ENCODE measurements at regions not wholly inside any gene's neighbourhood (a gene's known extent, or its start where the extent isn't known, plus 50 kb on each side); places are given as distances from the start of the nearest gene placed in this dataset.

DNA sequence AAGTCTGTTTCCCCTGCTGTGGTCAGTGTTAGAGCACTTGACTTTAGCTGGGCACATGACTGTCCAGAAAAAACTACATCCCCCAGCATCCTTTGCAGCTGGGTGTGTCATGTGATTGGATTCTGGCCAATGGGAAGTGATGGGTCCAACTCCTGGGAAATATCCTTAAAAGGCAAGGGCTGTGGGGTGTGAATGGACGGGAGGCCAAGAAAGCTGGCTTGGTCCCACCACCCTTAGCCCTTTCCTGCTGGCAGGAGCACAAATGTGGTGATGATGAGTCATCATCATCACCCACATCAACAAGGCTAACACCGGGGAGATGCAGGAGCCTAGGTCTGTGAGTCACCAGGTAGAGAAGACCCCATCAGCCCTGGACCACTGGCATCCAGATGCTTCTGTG lies 341.7 kb downstream of the C16orf95 start:
- Mint-ChIP-seq H3K9me3 (no peaks in the 10 kb centered on the region), H3K27ac (no peak overlapping the region), H3K27me3 (ENCODE audit: low read depth in 2 of 2) (peaks cover 0 to 10% of the 10 kb centered on the region in 2 donors), H3K4me3 (no peak overlapping the region), H3K4me1 (no peaks in the 10 kb centered on the region), H3K36me3 (no peaks in the 10 kb centered on the region)
- peak in 2 of 3 donors; percentile 34 to 36 for ATAC-seq
- H3K9me3 ChIP-seq (ENCODE audit: control insufficient read depth, insufficient read depth, low read length) = no peaks in the 10 kb centered on the region
- no peak overlapping the region for H3K27ac ChIP-seq (ENCODE audit: low read length)
- DNase-seq = no peak
- WGBS (ENCODE audit: insufficient coverage) = 29% methylated on average over 1 of the region's 2 CpGs
- TF ChIP-seq, protein P1, sequence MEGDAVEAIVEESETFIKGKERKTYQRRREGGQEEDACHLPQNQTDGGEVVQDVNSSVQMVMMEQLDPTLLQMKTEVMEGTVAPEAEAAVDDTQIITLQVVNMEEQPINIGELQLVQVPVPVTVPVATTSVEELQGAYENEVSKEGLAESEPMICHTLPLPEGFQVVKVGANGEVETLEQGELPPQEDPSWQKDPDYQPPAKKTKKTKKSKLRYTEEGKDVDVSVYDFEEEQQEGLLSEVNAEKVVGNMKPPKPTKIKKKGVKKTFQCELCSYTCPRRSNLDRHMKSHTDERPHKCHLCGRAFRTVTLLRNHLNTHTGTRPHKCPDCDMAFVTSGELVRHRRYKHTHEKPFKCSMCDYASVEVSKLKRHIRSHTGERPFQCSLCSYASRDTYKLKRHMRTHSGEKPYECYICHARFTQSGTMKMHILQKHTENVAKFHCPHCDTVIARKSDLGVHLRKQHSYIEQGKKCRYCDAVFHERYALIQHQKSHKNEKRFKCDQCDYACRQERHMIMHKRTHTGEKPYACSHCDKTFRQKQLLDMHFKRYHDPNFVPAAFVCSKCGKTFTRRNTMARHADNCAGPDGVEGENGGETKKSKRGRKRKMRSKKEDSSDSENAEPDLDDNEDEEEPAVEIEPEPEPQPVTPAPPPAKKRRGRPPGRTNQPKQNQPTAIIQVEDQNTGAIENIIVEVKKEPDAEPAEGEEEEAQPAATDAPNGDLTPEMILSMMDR (IDR thresholded peaks at IDR 0.05) = no peak
- intact Hi-C loops (cut with micrococcal nuclease) = no loop called here
- H3K4me1 ChIP-seq (ENCODE audit: control insufficient read depth, insufficient read depth, low read length) = no peaks in the 10 kb centered on the region
- H3K4me3 ChIP-seq (ENCODE audit: low read length) = no peak overlapping the region
- H3K27me3 ChIP-seq (ENCODE audit: control insufficient read depth, insufficient read depth, low read length) = no peaks in the 10 kb centered on the region
- H3K36me3 ChIP-seq (ENCODE audit: control insufficient read depth, insufficient read depth, low read length) = no peaks in the 10 kb centered on the region

DNA sequence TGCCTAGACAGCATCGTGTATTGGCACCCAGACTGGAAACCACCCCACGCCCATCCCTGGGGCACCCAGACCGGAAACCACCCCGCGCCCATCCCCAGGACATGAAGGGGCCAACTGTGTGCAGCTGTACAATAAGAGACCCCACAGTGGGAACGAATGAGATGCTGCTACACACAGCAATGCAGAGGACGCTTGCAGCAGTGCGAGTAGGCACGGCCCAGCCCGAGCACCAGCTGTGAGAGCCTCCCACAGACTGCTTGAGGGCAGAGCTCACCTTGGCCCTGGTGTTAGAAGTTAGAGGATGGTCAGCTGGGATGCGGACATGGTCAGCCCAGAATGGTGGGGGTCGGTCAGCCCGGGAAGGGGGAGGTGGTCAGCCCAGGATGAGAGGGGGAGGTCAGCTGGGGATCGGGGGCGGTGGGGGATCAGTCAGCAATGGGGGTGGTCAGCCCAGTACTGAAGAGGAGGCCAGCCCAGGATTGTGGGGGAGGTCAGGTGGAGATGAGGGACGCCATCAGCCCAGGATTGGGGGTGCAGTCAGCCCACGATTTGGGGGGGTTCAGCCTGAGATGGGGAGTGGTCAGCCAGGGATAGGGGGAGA lies 340.0 kb downstream of the C16orf95 start:
- no peak overlapping the region for H3K27ac Mint-ChIP-seq
- no peak overlapping the region for H3K4me3 Mint-ChIP-seq
- H3K9me3 Mint-ChIP-seq = no peaks in the 10 kb centered on the region
- no peaks in the 10 kb centered on the region for H3K36me3 ChIP-seq (ENCODE audit: control insufficient read depth, insufficient read depth, low read length)
- peaks cover 0 to 6% of the 10 kb centered on the region in 2 donors for H3K27me3 Mint-ChIP-seq (ENCODE audit: low read depth in 2 of 2)
- TF ChIP-seq, protein P1 (IDR thresholded peaks at IDR 0.05) = no peak
- no peaks in the 10 kb centered on the region for H3K4me1 Mint-ChIP-seq
- no peaks in the 10 kb centered on the region for H3K36me3 Mint-ChIP-seq
- intact Hi-C loops (cut with micrococcal nuclease) = no loop called here
- no peak overlapping the region for H3K27ac ChIP-seq (ENCODE audit: low read length)
- ATAC-seq (no peak), DNase-seq (no peak)
- WGBS (ENCODE audit: insufficient coverage) = 88% methylated on average over 17 of the region's 17 CpGs
- H3K4me1 ChIP-seq (ENCODE audit: control insufficient read depth, insufficient read depth, low read length) = no peaks in the 10 kb centered on the region
- no peaks in the 10 kb centered on the region for H3K27me3 ChIP-seq (ENCODE audit: control insufficient read depth, insufficient read depth, low read length)
- no peaks in the 10 kb centered on the region for H3K9me3 ChIP-seq (ENCODE audit: control insufficient read depth, insufficient read depth, low read length)
- H3K4me3 ChIP-seq (ENCODE audit: low read length) = no peak overlapping the region

DNA sequence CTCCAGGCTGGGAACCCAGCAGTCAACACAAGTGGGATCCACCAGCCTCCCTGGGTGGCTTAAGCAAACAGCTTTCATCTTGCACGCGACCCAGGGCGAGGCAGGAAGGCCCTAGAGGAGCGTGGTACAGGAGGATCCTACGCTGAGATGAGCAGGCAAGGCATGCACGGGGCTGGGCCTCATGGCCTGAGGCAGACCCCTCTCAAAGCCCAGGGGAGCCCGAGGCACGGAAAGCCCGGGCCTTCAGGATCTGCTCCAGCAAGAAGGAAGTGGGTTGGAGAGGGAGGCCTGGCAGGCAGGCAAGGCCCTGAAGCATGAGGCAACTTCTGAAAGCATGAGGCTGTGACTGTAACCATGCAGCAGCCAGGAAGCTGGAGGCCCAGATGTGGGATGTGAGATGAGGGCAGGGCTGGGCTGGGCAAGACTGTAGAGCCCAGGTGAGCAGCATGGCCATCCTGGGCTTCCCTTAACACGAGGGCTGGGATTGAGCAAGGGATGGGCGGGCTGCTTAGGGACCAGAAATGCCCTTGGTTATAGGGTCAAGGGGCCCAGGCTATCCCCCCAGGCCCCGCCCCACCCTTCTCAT lies 338.7 kb downstream of the C16orf95 start:
- TF ChIP-seq, protein P1 (IDR thresholded peaks at IDR 0.05) = no peak
- no peak overlapping the region for H3K4me3 Mint-ChIP-seq

DNA sequence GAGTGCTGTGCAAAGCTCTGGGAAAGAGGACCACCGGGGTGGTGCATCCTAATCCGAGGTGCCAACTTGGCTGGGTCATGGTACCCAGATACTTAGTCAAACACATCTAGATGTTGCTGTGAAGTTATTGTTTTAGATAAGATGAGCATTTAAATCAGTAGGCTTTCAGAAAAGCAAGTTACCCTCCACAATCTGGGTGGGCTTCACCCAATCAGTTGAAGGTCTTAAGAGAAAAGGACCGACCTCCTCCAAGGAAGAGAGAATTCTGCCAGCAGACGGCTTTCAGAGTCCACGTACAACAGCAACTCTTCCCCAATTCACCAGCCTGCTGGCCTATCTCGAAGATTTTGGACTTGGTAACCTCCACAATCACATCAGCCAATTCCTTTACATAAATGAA lies 338.1 kb downstream of the C16orf95 start:
- H3K27me3 ChIP-seq (ENCODE audit: control insufficient read depth, insufficient read depth, low read length) = no peaks in the 10 kb centered on the region
- Mint-ChIP-seq H3K9me3 (no peaks in the 10 kb centered on the region), H3K4me1 (no peaks in the 10 kb centered on the region), H3K27me3 (ENCODE audit: low read depth in 2 of 2) (no peaks in the 10 kb centered on the region), H3K4me3 (no peak overlapping the region), H3K36me3 (no peaks in the 10 kb centered on the region), H3K27ac (no peak overlapping the region)
- DNase-seq (no peak), ATAC-seq (no peak)
- TF ChIP-seq, protein P1 (IDR thresholded peaks at IDR 0.05) = no peak
- H3K36me3 ChIP-seq (ENCODE audit: control insufficient read depth, insufficient read depth, low read length) = no peaks in the 10 kb centered on the region
- no peak overlapping the region for H3K27ac ChIP-seq (ENCODE audit: low read length)
- H3K9me3 ChIP-seq (ENCODE audit: control insufficient read depth, insufficient read depth, low read length) = no peaks in the 10 kb centered on the region
- intact Hi-C loops (cut with micrococcal nuclease) = no loop called here
- WGBS (ENCODE audit: insufficient coverage) = 72% methylated on average over 6 of the region's 6 CpGs
- H3K4me1 ChIP-seq (ENCODE audit: control insufficient read depth, insufficient read depth, low read length) = no peaks in the 10 kb centered on the region
- no peak overlapping the region for H3K4me3 ChIP-seq (ENCODE audit: low read length)

More for the DNA sequence above, 338.7 kb downstream of the C16orf95 start:
- no peaks in the 10 kb centered on the region for H3K9me3 ChIP-seq (ENCODE audit: control insufficient read depth, insufficient read depth, low read length)
- WGBS (ENCODE audit: insufficient coverage) = 85% methylated on average over 12 of the region's 12 CpGs
- no peaks in the 10 kb centered on the region for H3K27me3 ChIP-seq (ENCODE audit: control insufficient read depth, insufficient read depth, low read length)
- H3K4me1 ChIP-seq (ENCODE audit: control insufficient read depth, insufficient read depth, low read length) = no peaks in the 10 kb centered on the region
- DNase-seq = no peak
- H3K27ac ChIP-seq (ENCODE audit: low read length) = no peak overlapping the region
- H3K4me1 Mint-ChIP-seq = no peaks in the 10 kb centered on the region
- no peak overlapping the region for H3K4me3 ChIP-seq (ENCODE audit: low read length)
- H3K27ac Mint-ChIP-seq = no peak overlapping the region
- no peaks in the 10 kb centered on the region for H3K36me3 Mint-ChIP-seq
- no peaks in the 10 kb centered on the region for H3K9me3 Mint-ChIP-seq
- no peaks in the 10 kb centered on the region for H3K36me3 ChIP-seq (ENCODE audit: control insufficient read depth, insufficient read depth, low read length)
- intact Hi-C loops (cut with micrococcal nuclease) = no loop called here
- no peaks in the 10 kb centered on the region for H3K27me3 Mint-ChIP-seq (ENCODE audit: low read depth in 2 of 2)
- ATAC-seq = no peak

Measured in natural killer cell (primary cell).